Astrocyte (in vitro differentiated cells and primary cell): ENCODE measurements at regions not wholly inside any gene's neighbourhood (a gene's known extent, or its start where the extent isn't known, plus 50 kb on each side); places are given as distances from the start of the nearest gene placed in this dataset.

Experiments
- DNase-seq: peaks from one replicate; pipeline ENCODE4 v3.0.0-alpha.2; 2010; ENCODE audit warnings: low read depth
- FAIRE-seq: peaks from 2 replicates; lab custom pipeline; 2011; peaks lifted over from hg19 to GRCh38; lab: Jason Lieb, UNC
- H2AFZ ChIP-seq: 2 replicates; pipeline ENCODE4 v1.6.0; 2012; ENCODE audit warnings: low read depth, low read length, inconsistent platforms
- H3K27ac ChIP-seq: 2 replicates; pipeline ENCODE4 v1.5.1; 2011; ENCODE audit warnings: low read depth, low read length, inconsistent platforms
- H3K27me3 ChIP-seq: 2 replicates; pipeline ENCODE4 v1.6.0; 2011; ENCODE audit warnings: low read length, inconsistent platforms; ENCODE audit not compliant: insufficient read depth
- H3K36me3 ChIP-seq: 2 replicates; pipeline ENCODE4 v1.5.1; 2011; ENCODE audit warnings: low read length, inconsistent platforms; ENCODE audit not compliant: insufficient read depth
- H3K4me1 ChIP-seq: 2 replicates; pipeline ENCODE4 v1.5.1; 2011; ENCODE audit warnings: low read length, inconsistent platforms; ENCODE audit not compliant: insufficient read depth
- H3K4me2 ChIP-seq: 2 replicates; pipeline ENCODE4 v1.6.0; 2012; ENCODE audit warnings: low read length, inconsistent platforms
- H3K4me3 ChIP-seq: 2 replicates; pipeline ENCODE4 v1.5.1; 2011; ENCODE audit warnings: low read depth, mild to moderate bottlenecking, low read length, inconsistent platforms; ENCODE audit not compliant: insufficient read depth
- H3K79me2 ChIP-seq: 2 replicates; pipeline ENCODE4 v1.6.0; 2012; ENCODE audit warnings: mild to moderate bottlenecking, low read length, inconsistent platforms; ENCODE audit not compliant: insufficient read depth
- H3K9ac ChIP-seq: 2 replicates; pipeline ENCODE4 v1.6.0; 2012; ENCODE audit warnings: mild to moderate bottlenecking, low read length, inconsistent platforms
- H3K9me3 ChIP-seq: 2 replicates; pipeline ENCODE4 v1.5.1; 2012; ENCODE audit warnings: low read depth, mild to moderate bottlenecking, low read length, inconsistent platforms; ENCODE audit not compliant: insufficient read depth
- H4K20me1 ChIP-seq: 2 replicates; pipeline ENCODE4 v1.6.0; 2012; ENCODE audit warnings: low read length, inconsistent platforms; ENCODE audit not compliant: insufficient read depth
- H3K27ac Mint-ChIP-seq: one replicate; pipeline ENCODE4 v1.8.0; 2021; ENCODE audit warnings: mild to moderate bottlenecking, mixed read lengths; ENCODE audit not compliant: unreplicated experiment
- H3K27me3 Mint-ChIP-seq: one replicate; pipeline ENCODE4 v1.8.0; 2021; ENCODE audit warnings: low read depth, mixed read lengths; ENCODE audit not compliant: unreplicated experiment
- H3K36me3 Mint-ChIP-seq: one replicate; pipeline ENCODE4 v1.8.0; 2021; ENCODE audit warnings: low read depth, mixed read lengths; ENCODE audit not compliant: unreplicated experiment
- H3K4me1 Mint-ChIP-seq: one replicate; pipeline ENCODE4 v1.8.0; 2021; ENCODE audit warnings: low read depth, mixed read lengths; ENCODE audit not compliant: unreplicated experiment
- H3K4me3 Mint-ChIP-seq: one replicate; pipeline ENCODE4 v1.8.0; 2021; ENCODE audit warnings: mild to moderate bottlenecking, moderate library complexity, mixed read lengths; ENCODE audit not compliant: unreplicated experiment
- H3K9me3 Mint-ChIP-seq: one replicate; pipeline ENCODE4 v1.8.0; 2021; ENCODE audit warnings: mild to moderate bottlenecking, mixed read lengths; ENCODE audit not compliant: unreplicated experiment
- EZH2 ChIP-seq: IDR thresholded peaks from 2 replicates; pipeline ENCODE4 v1.6.1; 2012; ENCODE audit warnings: mild to moderate bottlenecking, low read length, inconsistent platforms; ENCODE audit not compliant: insufficient read depth
- TF ChIP-seq, protein P1 (sequence below): IDR thresholded peaks from 2 replicates; pipeline ENCODE4 v1.5.1; 2011; ENCODE audit warnings: low read depth, mild to moderate bottlenecking, inconsistent platforms, low read length, moderate library complexity; ENCODE audit not compliant: insufficient read depth

DNA sequence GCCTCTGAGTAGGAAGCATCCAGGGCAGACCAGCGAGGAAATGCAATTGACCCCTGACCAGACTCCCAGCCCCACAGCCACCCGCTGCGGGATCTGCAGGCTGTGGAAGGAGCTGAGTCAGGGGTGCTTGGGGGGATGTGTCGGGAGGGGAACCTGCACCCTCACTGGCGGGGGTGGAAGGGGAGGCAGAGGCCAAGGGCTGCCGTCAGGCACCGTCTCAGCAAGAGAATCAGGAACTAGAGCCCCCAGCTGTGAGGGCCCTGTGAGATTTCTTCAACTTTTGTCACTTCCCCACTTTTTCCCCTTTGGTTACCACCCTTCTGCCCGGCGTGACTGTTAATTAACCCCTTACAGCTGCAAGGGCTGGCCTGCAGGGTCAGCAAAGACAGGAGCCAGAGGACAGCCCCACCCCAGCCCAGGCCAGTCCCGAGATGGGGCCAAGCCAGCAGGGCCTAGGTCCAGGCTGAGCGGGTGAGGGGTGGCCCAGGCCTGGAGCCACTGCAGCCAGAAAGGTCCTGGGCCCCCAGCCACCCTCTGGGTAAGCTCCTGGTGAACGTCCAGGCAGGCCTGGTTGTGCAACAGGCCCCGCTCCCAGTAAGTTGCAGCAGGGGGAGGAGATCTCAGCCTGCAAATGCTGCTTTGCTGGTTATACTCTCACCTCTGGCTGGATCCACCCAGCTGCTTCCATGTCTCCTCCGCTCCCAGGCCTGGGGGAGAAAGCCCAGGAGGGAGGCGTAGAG lies 147.0 kb upstream of the ID2 start:
- H3K36me3 Mint-ChIP-seq = peaks cover 2% of the 10 kb centered on the region
- H3K27ac Mint-ChIP-seq = no peak overlapping the region
- H4K20me1 ChIP-seq = no peaks in the 10 kb centered on the region
- H3K4me3 ChIP-seq = no peak overlapping the region
- H3K27ac ChIP-seq = no peak overlapping the region
- peaks cover 34% of the 10 kb centered on the region for H3K27me3 Mint-ChIP-seq
- DNase-seq = peak; percentile 38
- no peak overlapping the region for H3K4me3 Mint-ChIP-seq
- peaks cover 15% of the 10 kb centered on the region for H3K9me3 Mint-ChIP-seq
- peaks cover 14% of the 10 kb centered on the region for H3K4me1 Mint-ChIP-seq
- H3K4me2 ChIP-seq = no peak overlapping the region
- no peak overlapping the region for H3K9ac ChIP-seq
- H2AFZ ChIP-seq = no peak overlapping the region
- peaks cover 4% of the 10 kb centered on the region for H3K27me3 ChIP-seq
- FAIRE-seq = no peak
- no peaks in the 10 kb centered on the region for H3K79me2 ChIP-seq
- no peak for TF ChIP-seq EZH2
- TF ChIP-seq, protein P1, sequence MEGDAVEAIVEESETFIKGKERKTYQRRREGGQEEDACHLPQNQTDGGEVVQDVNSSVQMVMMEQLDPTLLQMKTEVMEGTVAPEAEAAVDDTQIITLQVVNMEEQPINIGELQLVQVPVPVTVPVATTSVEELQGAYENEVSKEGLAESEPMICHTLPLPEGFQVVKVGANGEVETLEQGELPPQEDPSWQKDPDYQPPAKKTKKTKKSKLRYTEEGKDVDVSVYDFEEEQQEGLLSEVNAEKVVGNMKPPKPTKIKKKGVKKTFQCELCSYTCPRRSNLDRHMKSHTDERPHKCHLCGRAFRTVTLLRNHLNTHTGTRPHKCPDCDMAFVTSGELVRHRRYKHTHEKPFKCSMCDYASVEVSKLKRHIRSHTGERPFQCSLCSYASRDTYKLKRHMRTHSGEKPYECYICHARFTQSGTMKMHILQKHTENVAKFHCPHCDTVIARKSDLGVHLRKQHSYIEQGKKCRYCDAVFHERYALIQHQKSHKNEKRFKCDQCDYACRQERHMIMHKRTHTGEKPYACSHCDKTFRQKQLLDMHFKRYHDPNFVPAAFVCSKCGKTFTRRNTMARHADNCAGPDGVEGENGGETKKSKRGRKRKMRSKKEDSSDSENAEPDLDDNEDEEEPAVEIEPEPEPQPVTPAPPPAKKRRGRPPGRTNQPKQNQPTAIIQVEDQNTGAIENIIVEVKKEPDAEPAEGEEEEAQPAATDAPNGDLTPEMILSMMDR = no peak
- no peaks in the 10 kb centered on the region for H3K36me3 ChIP-seq
- peaks cover 4% of the 10 kb centered on the region for H3K9me3 ChIP-seq
- peaks cover 15% of the 10 kb centered on the region for H3K4me1 ChIP-seq

- H3K27me3 Mint-ChIP-seq = peaks cover 37% of the 10 kb centered on the region
- Histone ChIP-seq H3K4me2 (no peak overlapping the region), H3K9me3 (peaks cover 4% of the 10 kb centered on the region), H3K27me3 (peaks cover 2% of the 10 kb centered on the region), H3K9ac (no peak overlapping the region), H3K4me3 (no peak overlapping the region), H4K20me1 (no peaks in the 10 kb centered on the region), H3K36me3 (no peaks in the 10 kb centered on the region), H2AFZ (no peak overlapping the region), H3K79me2 (no peaks in the 10 kb centered on the region), H3K4me1 (peaks cover 15% of the 10 kb centered on the region), H3K27ac (no peak overlapping the region)
- FAIRE-seq (no peak), DNase-seq (no peak)
- H3K9me3 Mint-ChIP-seq = peaks cover 15% of the 10 kb centered on the region
- peaks cover 2% of the 10 kb centered on the region for H3K36me3 Mint-ChIP-seq
- TF ChIP-seq EZH2 = no peak
- TF ChIP-seq, protein P1 = no peak
- no peak overlapping the region for H3K4me3 Mint-ChIP-seq
- H3K27ac Mint-ChIP-seq = no peak overlapping the region
- H3K4me1 Mint-ChIP-seq = peaks cover 14% of the 10 kb centered on the region
Observed at GRCh38 chr2:8535469-8535795, 146.4 kb upstream of the ID2 start.
